ENCODE measurements at regions not wholly inside any gene's neighbourhood (a gene's known extent, or its start where the extent isn't known, plus 50 kb on each side); places are given as distances from the start of the nearest gene placed in this dataset.

GRCh38 chr3:20769430-20769829 lies 583.4 kb upstream of the SGO1 start:
- no peak overlapping the region for H3K14ac ChIP-seq (ENCODE audit: low read length)
- H4K91ac ChIP-seq (ENCODE audit: low read depth, low read length): no peak overlapping the region
- no peaks in the 10 kb centered on the region for H3K79me2 ChIP-seq (ENCODE audit: control insufficient read depth, insufficient read depth, low read length, poor library complexity)
- H3K9ac ChIP-seq (ENCODE audit: low read length): no peak overlapping the region
- no peaks in the 10 kb centered on the region for H3K36me3 ChIP-seq (ENCODE audit: control insufficient read depth in 1 of 2, insufficient read depth in 2 of 2, low read length in 2 of 2)
- H3K18ac ChIP-seq (ENCODE audit: low read length): no peak overlapping the region
- no peaks in the 10 kb centered on the region for H3K79me1 ChIP-seq (ENCODE audit: low read length)
- H4K8ac ChIP-seq (ENCODE audit: low read depth, low read length): no peak overlapping the region
- H3K9me3 ChIP-seq (ENCODE audit: insufficient read depth, low read depth, low read length): no peaks in the 10 kb centered on the region
- no peak overlapping the region for H3K4me2 ChIP-seq (ENCODE audit: low read length)
- H2AK5ac ChIP-seq (ENCODE audit: low read length): no peak overlapping the region
- H2AFZ ChIP-seq (ENCODE audit: insufficient read depth, low read length, poor library complexity): no peak overlapping the region
- H2BK12ac ChIP-seq (ENCODE audit: low read length): no peak overlapping the region
- no peaks in the 10 kb centered on the region for H3K4me1 ChIP-seq (ENCODE audit: control insufficient read depth in 1 of 2, insufficient read depth in 2 of 2, low read length in 2 of 2)
- no peak overlapping the region for H2BK120ac ChIP-seq (ENCODE audit: insufficient read depth, low read length, poor library complexity)
- no peak overlapping the region for H3K23ac ChIP-seq (ENCODE audit: low read length)
- no peaks in the 10 kb centered on the region for H3K27me3 ChIP-seq (ENCODE audit: insufficient read depth, low read length)
- no peak overlapping the region for H2BK5ac ChIP-seq (ENCODE audit: low read depth, low read length, poor library complexity)
- H3K4me3 ChIP-seq (ENCODE audit: low read depth, low read length): no peak overlapping the region
- no CpG with 5 or more reads among the region's 4 CpGs for WGBS (ENCODE audit: extremely low coverage, insufficient coverage, insufficient read length)
- no peak overlapping the region for H3K27ac ChIP-seq (ENCODE audit: low read depth, low read length)
- no peak overlapping the region for H4K12ac ChIP-seq (ENCODE audit: low read depth, low read length)
- no peak overlapping the region for H3K4ac ChIP-seq (ENCODE audit: low read depth, low read length)
- no peak for DNase-seq

DNA sequence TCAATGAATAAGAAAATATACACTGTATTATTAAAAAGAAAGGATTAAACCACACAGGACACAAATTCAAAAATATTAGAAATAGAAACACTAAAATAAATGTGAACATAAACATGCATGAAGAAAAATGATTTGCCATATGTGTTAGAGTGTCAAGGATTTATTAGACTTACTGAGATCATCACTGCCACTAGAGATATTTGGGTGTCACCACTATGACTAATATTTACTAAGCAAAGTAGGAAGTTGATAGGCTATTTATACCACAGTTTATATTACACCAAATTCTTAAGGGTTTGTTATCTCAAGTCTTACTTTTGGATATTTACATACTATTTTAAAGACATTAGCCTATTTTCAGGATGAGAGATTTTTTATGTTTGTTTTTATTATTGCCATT lies 575.0 kb upstream of the SGO1 start:
- H2AFZ ChIP-seq (ENCODE audit: insufficient read depth, low read length, poor library complexity): no peak overlapping the region
- no peak overlapping the region for H3K27ac ChIP-seq (ENCODE audit: low read depth, low read length)
- H2BK12ac ChIP-seq (ENCODE audit: low read length): no peak overlapping the region
- no peaks in the 10 kb centered on the region for H3K27me3 ChIP-seq (ENCODE audit: insufficient read depth, low read length)
- no peaks in the 10 kb centered on the region for H3K79me2 ChIP-seq (ENCODE audit: control insufficient read depth, insufficient read depth, low read length, poor library complexity)
- H3K9ac ChIP-seq (ENCODE audit: low read length): no peak overlapping the region
- no peak overlapping the region for H3K4ac ChIP-seq (ENCODE audit: low read depth, low read length)
- H3K18ac ChIP-seq (ENCODE audit: low read length): no peak overlapping the region
- no peak overlapping the region for H3K23ac ChIP-seq (ENCODE audit: low read length)
- no peak overlapping the region for H4K91ac ChIP-seq (ENCODE audit: low read depth, low read length)
- no peaks in the 10 kb centered on the region for H3K79me1 ChIP-seq (ENCODE audit: low read length)
- H3K9me3 ChIP-seq (ENCODE audit: insufficient read depth, low read depth, low read length): no peaks in the 10 kb centered on the region
- H2BK120ac ChIP-seq (ENCODE audit: insufficient read depth, low read length, poor library complexity): no peak overlapping the region
- no peak overlapping the region for H4K12ac ChIP-seq (ENCODE audit: low read depth, low read length)
- no peak overlapping the region for H4K8ac ChIP-seq (ENCODE audit: low read depth, low read length)
- no peaks in the 10 kb centered on the region for H3K36me3 ChIP-seq (ENCODE audit: control insufficient read depth in 1 of 2, insufficient read depth in 2 of 2, low read length in 2 of 2)
- no peak overlapping the region for H3K4me2 ChIP-seq (ENCODE audit: low read length)
- H3K14ac ChIP-seq (ENCODE audit: low read length): no peak overlapping the region
- no peaks in the 10 kb centered on the region for H3K4me1 ChIP-seq (ENCODE audit: control insufficient read depth in 1 of 2, insufficient read depth in 2 of 2, low read length in 2 of 2)
- H2BK5ac ChIP-seq (ENCODE audit: low read depth, low read length, poor library complexity): no peak overlapping the region
- no peak overlapping the region for H3K4me3 ChIP-seq (ENCODE audit: low read depth, low read length)
- DNase-seq: no peak
- H2AK5ac ChIP-seq (ENCODE audit: low read length): no peak overlapping the region

DNA sequence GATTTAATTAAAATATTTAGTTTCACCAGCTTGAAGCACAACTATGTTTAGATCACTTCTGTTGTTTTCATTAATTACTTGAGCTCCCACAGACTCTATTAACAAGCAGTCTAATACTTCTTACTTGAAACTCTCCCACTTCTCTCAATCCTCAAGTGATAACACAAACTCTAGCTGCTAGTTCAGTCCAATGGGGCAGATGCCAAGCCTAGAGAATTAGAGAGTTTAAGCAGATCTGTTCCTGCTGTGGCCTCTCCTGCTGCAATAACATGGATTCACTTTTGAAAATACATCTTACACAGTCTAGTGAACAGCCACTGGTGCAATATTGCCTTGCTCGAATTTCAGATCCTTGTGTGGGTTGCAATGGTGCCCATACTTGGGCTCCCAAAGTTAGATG lies 566.4 kb upstream of the SGO1 start:
- H3K9me3 ChIP-seq (ENCODE audit: insufficient read depth, low read depth, low read length): no peaks in the 10 kb centered on the region
- H3K4me1 ChIP-seq (ENCODE audit: control insufficient read depth in 1 of 2, insufficient read depth in 2 of 2, low read length in 2 of 2): no peaks in the 10 kb centered on the region
- no peak overlapping the region for H3K9ac ChIP-seq (ENCODE audit: low read length)
- no peak overlapping the region for H3K4me2 ChIP-seq (ENCODE audit: low read length)
- H3K79me1 ChIP-seq (ENCODE audit: low read length): no peaks in the 10 kb centered on the region
- no peak overlapping the region for H2BK5ac ChIP-seq (ENCODE audit: low read depth, low read length, poor library complexity)
- H3K14ac ChIP-seq (ENCODE audit: low read length): no peak overlapping the region
- WGBS (ENCODE audit: extremely low coverage, insufficient coverage, insufficient read length): no CpG with 5 or more reads among the region's 1 CpG
- no peak overlapping the region for H4K8ac ChIP-seq (ENCODE audit: low read depth, low read length)
- no peak overlapping the region for H2AK5ac ChIP-seq (ENCODE audit: low read length)
- H4K91ac ChIP-seq (ENCODE audit: low read depth, low read length): no peak overlapping the region
- H3K27me3 ChIP-seq (ENCODE audit: insufficient read depth, low read length): no peaks in the 10 kb centered on the region
- H3K23ac ChIP-seq (ENCODE audit: low read length): no peak overlapping the region
- DNase-seq: no peak
- H2BK12ac ChIP-seq (ENCODE audit: low read length): no peak overlapping the region
- H3K4ac ChIP-seq (ENCODE audit: low read depth, low read length): no peak overlapping the region
- no peaks in the 10 kb centered on the region for H3K79me2 ChIP-seq (ENCODE audit: control insufficient read depth, insufficient read depth, low read length, poor library complexity)
- no peak overlapping the region for H3K18ac ChIP-seq (ENCODE audit: low read length)
- H2BK120ac ChIP-seq (ENCODE audit: insufficient read depth, low read length, poor library complexity): no peak overlapping the region
- H3K4me3 ChIP-seq (ENCODE audit: low read depth, low read length): no peak overlapping the region
- H3K27ac ChIP-seq (ENCODE audit: low read depth, low read length): no peak overlapping the region
- no peak overlapping the region for H4K12ac ChIP-seq (ENCODE audit: low read depth, low read length)
- no peak overlapping the region for H2AFZ ChIP-seq (ENCODE audit: insufficient read depth, low read length, poor library complexity)
- H3K36me3 ChIP-seq (ENCODE audit: control insufficient read depth in 1 of 2, insufficient read depth in 2 of 2, low read length in 2 of 2): no peaks in the 10 kb centered on the region

DNA sequence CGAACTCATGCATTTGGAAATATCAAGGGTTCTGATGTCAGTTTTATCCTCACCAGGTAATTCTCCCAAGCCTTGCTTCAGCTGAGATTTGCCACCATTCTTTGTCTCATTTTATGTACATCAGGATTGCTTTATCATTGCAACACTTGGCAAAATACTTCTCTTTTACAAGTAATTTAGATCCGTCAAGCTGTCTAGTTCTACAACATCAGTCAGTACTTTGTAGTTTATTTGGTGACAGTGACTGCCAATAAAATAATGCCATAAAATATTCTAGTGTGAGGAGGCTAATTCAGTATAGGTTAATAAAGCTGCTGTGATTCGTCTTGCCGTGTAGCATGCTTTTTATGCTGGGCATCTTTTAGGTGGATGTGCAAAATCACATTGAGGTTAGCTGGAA lies 565.3 kb upstream of the SGO1 start:
- Histone ChIP-seq H3K4me3 (ENCODE audit: low read depth, low read length) (no peak overlapping the region), H2BK120ac (ENCODE audit: insufficient read depth, low read length, poor library complexity) (no peak overlapping the region), H3K18ac (ENCODE audit: low read length) (no peak overlapping the region), H2BK12ac (ENCODE audit: low read length) (no peak overlapping the region), H2AK5ac (ENCODE audit: low read length) (no peak overlapping the region), H3K9ac (ENCODE audit: low read length) (no peak overlapping the region), H3K9me3 (ENCODE audit: insufficient read depth, low read depth, low read length) (no peaks in the 10 kb centered on the region), H3K4ac (ENCODE audit: low read depth, low read length) (no peak overlapping the region), H3K27ac (ENCODE audit: low read depth, low read length) (no peak overlapping the region), H4K12ac (ENCODE audit: low read depth, low read length) (no peak overlapping the region), H3K36me3 (ENCODE audit: control insufficient read depth in 1 of 2, insufficient read depth in 2 of 2, low read length in 2 of 2) (no peaks in the 10 kb centered on the region), H3K4me2 (ENCODE audit: low read length) (no peak overlapping the region), H4K8ac (ENCODE audit: low read depth, low read length) (no peak overlapping the region), H2BK5ac (ENCODE audit: low read depth, low read length, poor library complexity) (no peak overlapping the region), H4K91ac (ENCODE audit: low read depth, low read length) (no peak overlapping the region), H3K23ac (ENCODE audit: low read length) (no peak overlapping the region), H3K79me2 (ENCODE audit: control insufficient read depth, insufficient read depth, low read length, poor library complexity) (no peaks in the 10 kb centered on the region), H3K79me1 (ENCODE audit: low read length) (no peaks in the 10 kb centered on the region), H3K4me1 (ENCODE audit: control insufficient read depth in 1 of 2, insufficient read depth in 2 of 2, low read length in 2 of 2) (no peaks in the 10 kb centered on the region), H3K14ac (ENCODE audit: low read length) (no peak overlapping the region), H2AFZ (ENCODE audit: insufficient read depth, low read length, poor library complexity) (no peak overlapping the region), H3K27me3 (ENCODE audit: insufficient read depth, low read length) (no peaks in the 10 kb centered on the region)
- no CpG with 5 or more reads among the region's 4 CpGs for WGBS (ENCODE audit: extremely low coverage, insufficient coverage, insufficient read length)
- no peak for DNase-seq

DNA sequence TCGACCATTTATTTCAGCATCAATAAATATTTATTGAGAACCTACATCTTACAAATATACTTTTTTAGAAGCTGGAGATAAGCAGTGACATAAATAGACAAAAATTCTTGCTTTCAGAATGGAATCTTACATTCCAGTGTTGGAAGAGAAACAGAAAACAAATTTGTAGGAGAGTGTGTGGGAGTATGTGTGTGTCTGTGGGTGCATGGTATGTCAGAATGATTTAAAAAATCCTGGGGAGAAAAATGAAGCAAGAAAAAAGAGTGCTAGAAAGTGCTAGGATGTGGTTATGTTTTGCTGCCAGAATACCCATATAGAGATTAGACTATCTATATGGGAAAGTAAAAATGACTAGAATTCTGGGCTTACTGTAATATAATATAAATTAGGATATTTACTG lies 561.7 kb upstream of the SGO1 start:
- no peaks in the 10 kb centered on the region for H3K27me3 ChIP-seq (ENCODE audit: insufficient read depth, low read length)
- H4K91ac ChIP-seq (ENCODE audit: low read depth, low read length): no peak overlapping the region
- no peak overlapping the region for H3K18ac ChIP-seq (ENCODE audit: low read length)
- H2BK5ac ChIP-seq (ENCODE audit: low read depth, low read length, poor library complexity): no peak overlapping the region
- no peaks in the 10 kb centered on the region for H3K79me2 ChIP-seq (ENCODE audit: control insufficient read depth, insufficient read depth, low read length, poor library complexity)
- H3K4ac ChIP-seq (ENCODE audit: low read depth, low read length): no peak overlapping the region
- H3K36me3 ChIP-seq (ENCODE audit: control insufficient read depth in 1 of 2, insufficient read depth in 2 of 2, low read length in 2 of 2): no peaks in the 10 kb centered on the region
- WGBS (ENCODE audit: extremely low coverage, insufficient coverage, insufficient read length): no CpG with 5 or more reads among the region's 1 CpG
- peak in 1 of 2 donors; percentile 30 for DNase-seq
- no peak overlapping the region for H4K8ac ChIP-seq (ENCODE audit: low read depth, low read length)
- H2BK120ac ChIP-seq (ENCODE audit: insufficient read depth, low read length, poor library complexity): no peak overlapping the region
- no peaks in the 10 kb centered on the region for H3K9me3 ChIP-seq (ENCODE audit: insufficient read depth, low read depth, low read length)
- H3K4me3 ChIP-seq (ENCODE audit: low read depth, low read length): no peak overlapping the region
- H3K14ac ChIP-seq (ENCODE audit: low read length): no peak overlapping the region
- no peak overlapping the region for H2BK12ac ChIP-seq (ENCODE audit: low read length)
- H2AK5ac ChIP-seq (ENCODE audit: low read length): no peak overlapping the region
- H2AFZ ChIP-seq (ENCODE audit: insufficient read depth, low read length, poor library complexity): no peak overlapping the region
- H3K23ac ChIP-seq (ENCODE audit: low read length): no peak overlapping the region
- no peak overlapping the region for H3K27ac ChIP-seq (ENCODE audit: low read depth, low read length)
- H4K12ac ChIP-seq (ENCODE audit: low read depth, low read length): no peak overlapping the region
- H3K9ac ChIP-seq (ENCODE audit: low read length): no peak overlapping the region
- H3K4me2 ChIP-seq (ENCODE audit: low read length): no peak overlapping the region
- H3K4me1 ChIP-seq (ENCODE audit: control insufficient read depth in 1 of 2, insufficient read depth in 2 of 2, low read length in 2 of 2): no peaks in the 10 kb centered on the region
- no peaks in the 10 kb centered on the region for H3K79me1 ChIP-seq (ENCODE audit: low read length)

Data from trophoblast cell (in vitro differentiated cells and primary cell).